ENCODE measurements at regions not wholly inside any gene's neighbourhood (a gene's known extent, or its start where the extent isn't known, plus 50 kb on each side); places are given as distances from the start of the nearest gene placed in this dataset.

- DNase-seq = no peak
Observed at GRCh38 chr21:20592463-20592862, 405.7 kb upstream of the NCAM2 start.

DNA sequence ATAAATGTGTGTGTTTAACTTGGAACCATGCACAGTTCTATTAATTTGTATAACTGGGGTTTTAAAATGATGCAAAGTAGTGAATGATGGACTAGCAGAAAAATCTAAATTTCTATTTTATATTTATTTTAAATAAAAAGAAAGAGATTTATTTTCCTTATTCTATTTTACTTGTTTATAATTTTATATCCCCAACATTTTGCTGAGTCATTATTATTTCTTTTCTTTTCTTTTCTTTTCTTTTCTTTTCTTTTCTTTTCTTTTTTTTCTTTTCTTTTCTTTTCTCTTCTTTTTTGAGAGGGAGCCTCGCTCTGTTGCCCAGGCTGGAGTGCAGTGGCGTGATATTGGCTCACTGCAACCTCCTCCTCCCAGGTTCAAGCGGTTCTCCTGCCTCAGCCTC, 395.0 kb upstream of the NCAM2 start:
- DNase-seq = no peak

GRCh38 chr21:20611008-20611407, 387.2 kb upstream of the NCAM2 start:
- DNase-seq = no peak

DNA sequence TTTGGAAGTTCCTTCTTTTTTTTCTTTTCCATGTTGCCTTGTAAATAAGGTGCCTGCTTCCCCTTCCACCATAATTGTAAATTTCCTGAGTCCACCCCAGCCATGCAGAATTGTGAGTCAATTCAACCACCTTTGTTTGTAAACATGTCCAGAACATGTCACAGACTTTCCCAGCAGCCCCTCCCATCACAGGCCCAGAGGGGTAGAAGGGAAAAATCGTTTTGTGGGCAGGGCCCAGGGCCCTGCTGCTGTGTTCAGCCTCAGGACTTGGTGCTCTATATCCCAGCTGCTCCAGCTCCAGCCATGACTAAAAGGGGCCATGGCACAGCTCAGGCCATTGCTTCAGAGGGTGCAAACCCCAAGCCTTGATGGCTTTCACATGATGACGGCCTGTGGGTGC, 384.6 kb upstream of the NCAM2 start:
- no peak for DNase-seq

DNA sequence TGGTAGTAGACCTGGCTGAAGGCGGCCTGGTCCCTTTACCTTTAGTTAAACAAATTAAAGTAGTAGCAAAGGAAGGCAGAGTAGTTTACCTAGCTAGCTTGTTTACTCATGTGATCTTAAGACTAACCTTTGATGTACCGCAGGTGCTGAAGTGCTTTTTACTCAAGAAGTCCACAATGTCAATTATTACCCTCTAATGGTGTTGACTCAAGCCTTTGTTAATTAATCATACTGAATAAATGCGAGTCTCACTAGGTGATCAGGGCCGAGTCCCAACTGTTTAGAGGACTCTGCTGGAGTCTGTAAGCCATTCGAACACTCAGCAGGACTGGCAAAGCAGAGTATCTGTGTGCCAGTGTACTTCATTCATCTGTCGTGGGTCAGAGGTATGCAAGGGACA, 381.1 kb upstream of the NCAM2 start:
- DNase-seq = no peak

- no peak for DNase-seq
Observed at GRCh38 chr21:20618878-20619277, 379.3 kb upstream of the NCAM2 start.

GRCh38 chr21:20627594-20627993, 370.6 kb upstream of the NCAM2 start:
- no peak for DNase-seq

- no peak for DNase-seq
Observed at GRCh38 chr21:20631633-20632032, 366.6 kb upstream of the NCAM2 start.

GRCh38 chr21:20639026-20639425, 359.2 kb upstream of the NCAM2 start:
- no peak for DNase-seq

DNA sequence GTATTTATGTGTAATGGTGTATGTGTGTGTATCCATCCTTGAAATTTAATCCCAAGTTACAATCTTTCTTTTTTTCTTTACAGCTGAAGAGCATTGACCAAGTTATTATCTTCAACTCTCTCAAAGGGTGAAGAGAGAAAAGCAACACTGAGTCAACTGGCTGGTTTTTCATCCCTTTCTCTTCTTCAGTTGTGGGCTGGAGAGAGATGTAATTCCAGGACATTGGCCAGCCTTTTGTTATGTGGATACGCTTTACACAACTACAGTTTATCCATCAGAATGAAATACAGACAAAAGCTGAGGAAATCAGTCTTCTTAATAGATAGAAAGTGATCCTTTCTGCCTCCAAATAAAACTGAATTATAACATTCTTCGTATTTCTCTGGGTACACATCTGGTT, 357.0 kb upstream of the NCAM2 start:
- DNase-seq = no peak

- DNase-seq = no peak
Observed at GRCh38 chr21:20642681-20643080, 355.5 kb upstream of the NCAM2 start.

DNA sequence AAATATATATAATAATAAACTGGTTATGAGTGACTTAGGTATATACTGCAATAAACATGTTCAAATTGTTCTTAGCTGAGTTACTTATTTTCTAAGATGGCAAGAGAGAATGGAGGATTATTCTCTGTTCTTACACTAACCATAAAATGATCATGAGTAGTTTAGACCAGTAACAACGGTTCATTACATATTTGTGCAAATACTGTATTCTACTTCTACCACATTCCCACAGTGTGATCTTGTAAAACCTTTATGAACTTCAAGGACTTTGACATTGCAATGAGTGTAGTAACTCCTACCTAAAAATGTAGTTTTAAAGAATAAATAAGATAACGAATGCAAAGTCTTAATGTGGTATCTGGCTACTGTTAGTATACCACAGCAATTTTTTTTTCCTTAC, 353.7 kb upstream of the NCAM2 start:
- no peak for DNase-seq

- DNase-seq = no peak
Observed at GRCh38 chr21:20645344-20645743, 352.9 kb upstream of the NCAM2 start.

GRCh38 chr21:20646431-20647165, 351.6 kb upstream of the NCAM2 start:
- DNase-seq = no peak

- no peak for DNase-seq
Observed at GRCh38 chr21:20647607-20648006, 350.6 kb upstream of the NCAM2 start.

GRCh38 chr21:20649231-20649630, 349.0 kb upstream of the NCAM2 start:
- no peak for DNase-seq

DNA sequence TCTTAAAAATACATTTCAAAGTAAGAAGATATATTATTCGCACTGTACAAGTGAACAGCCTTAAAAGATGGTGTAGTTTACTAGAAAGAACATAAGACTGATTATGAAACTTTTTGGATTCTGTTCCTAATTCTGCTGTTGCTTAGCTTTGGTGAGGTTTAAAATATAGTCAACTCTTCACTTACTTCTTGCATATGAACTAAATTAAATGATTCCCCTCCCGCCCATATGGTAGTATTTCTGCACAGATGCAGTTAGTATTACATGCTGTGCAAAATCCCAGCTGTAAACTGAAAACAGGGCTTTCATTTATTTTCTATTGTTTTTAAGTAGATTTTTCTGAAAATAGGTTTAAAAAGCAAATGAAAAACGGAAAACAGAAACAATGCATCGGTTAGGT, 345.4 kb upstream of the NCAM2 start:
- DNase-seq = no peak

DNA sequence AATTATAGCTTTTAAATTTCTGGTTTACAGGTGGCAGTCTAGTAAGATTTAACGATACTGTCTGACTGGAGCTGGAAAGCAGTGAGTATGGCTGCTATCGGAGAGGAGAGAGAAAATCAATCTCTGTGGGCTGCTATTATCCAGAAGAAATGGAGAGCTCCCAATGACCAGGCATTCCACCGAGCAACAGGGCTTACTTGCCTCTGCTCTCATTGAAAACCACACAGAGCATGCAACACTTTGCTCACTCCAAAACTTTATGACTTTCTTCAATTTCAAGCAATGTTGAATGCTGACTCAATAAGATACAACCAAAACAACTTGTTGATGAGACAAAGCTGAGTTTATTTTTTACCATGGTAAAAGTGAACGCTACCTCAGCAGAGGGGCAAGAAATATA, 337.0 kb upstream of the NCAM2 start:
- no peak for DNase-seq

- DNase-seq = no peak
Observed at GRCh38 chr21:20661745-20662422, 336.3 kb upstream of the NCAM2 start.

GRCh38 chr21:20662514-20662913, 335.7 kb upstream of the NCAM2 start:
- no peak for DNase-seq

GRCh38 chr21:20667931-20668330, 330.3 kb upstream of the NCAM2 start:
- DNase-seq = no peak

DNA sequence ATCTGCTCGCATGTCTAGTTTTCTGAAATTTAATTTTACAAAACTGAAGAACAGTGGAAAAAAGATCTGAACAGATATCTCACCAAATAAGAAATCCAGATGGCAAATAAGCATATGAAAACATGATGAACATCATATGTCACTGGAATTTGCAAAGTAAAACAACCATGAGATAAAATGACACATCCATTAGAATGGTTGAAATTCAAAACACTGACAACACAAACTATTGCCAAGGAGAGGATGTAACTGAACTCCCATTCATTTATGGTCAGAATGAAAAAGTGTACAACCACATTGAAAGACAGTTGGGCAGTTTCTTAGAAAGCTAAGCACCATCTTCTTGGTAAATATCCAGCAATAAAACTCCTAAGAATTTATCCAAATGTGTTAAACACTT, 312.7 kb upstream of the NCAM2 start:
- DNase-seq = no peak

DNA sequence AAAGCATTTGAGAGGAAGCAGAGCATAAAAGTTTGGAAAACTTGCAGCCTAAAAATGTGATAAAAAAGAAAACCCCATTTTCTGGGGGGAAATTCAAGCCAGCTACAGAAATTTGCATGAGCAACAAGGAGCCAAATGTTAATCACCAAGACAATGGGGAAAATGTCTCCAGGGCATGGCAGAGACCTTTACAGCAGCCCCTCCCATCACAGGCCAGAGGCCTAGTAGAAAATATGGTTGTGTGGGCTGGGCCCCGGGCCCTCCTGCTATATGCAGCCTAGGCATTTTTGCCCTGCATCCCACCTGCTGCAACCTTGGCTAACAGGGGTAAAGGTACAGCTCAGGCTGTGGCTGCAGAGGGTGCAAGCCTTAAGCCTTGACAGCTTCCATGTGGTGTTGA, 299.6 kb upstream of the NCAM2 start:
- no peak for DNase-seq

DNA sequence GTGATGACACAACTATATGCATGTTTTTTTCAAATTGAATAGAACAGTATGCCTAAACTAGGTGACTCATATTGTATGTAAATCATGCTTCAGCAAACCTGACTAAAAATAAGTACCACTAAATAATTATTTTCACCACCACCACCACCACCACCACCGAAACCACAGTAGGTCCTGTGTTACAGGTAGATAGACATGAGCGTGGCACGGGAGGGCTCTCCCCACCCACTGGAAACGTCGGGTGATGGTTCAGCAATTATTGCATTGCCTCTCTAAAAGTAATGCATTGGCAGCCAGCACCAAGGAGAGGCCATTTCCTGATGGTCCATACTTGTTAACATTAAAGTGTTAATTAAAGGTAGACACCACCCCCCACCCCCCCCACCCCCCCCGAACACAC, 297.0 kb upstream of the NCAM2 start:
- DNase-seq = no peak

All from dermis blood vessel endothelial cell (primary cell).